Stomach (tissue), 8 donors: ENCODE measurements at regions not wholly inside any gene's neighbourhood (a gene's known extent, or its start where the extent isn't known, plus 50 kb on each side); places are given as distances from the start of the nearest gene placed in this dataset.

ENCODE experiments used
- DNase-seq, 2 donors: peaks; one replicate each; pipeline versions ENCODE4 v3.0.0 to v3.0.0-alpha.2; 2013 to 2019
- H3K27ac ChIP-seq, 5 donors: fragments of 200-600 bp in 4 of 5; sonication (generic) in 4 of 5; one replicate each; pipeline ENCODE4 v1.5.1; 2013 to 2019; ENCODE audit warnings: mild to moderate bottlenecking in 1 of 5, moderate library complexity in 1 of 5
- H3K27me3 ChIP-seq, 3 donors: fragments of 200-600 bp; sonication (generic); one replicate each; pipeline ENCODE4 v1.5.1; 2017 to 2019; ENCODE audit warnings: mixed run types in 1 of 3
- H3K36me3 ChIP-seq, 4 donors: fragments of 200-600 bp; sonication (generic); 1 replicate in 3 of 4; 2 replicates in 1 of 4; pipeline ENCODE4 v1.5.1; 2016 to 2019
- H3K4me1 ChIP-seq, 4 donors: fragments of 200-600 bp; sonication (generic); one replicate each; pipeline ENCODE4 v1.5.1; 2016 to 2019
- H3K4me3 ChIP-seq, 4 donors: fragments of 200-600 bp; sonication (generic) in 3 of 4; one replicate each; pipeline ENCODE4 v1.5.1; 2016 to 2019; ENCODE audit warnings: mild to moderate bottlenecking in 1 of 4
- H3K9me3 ChIP-seq, 4 donors: fragments of 200-600 bp; sonication (generic); one replicate each; pipeline ENCODE4 v1.5.1; 2016 to 2019
- CTCF ChIP-seq, 7 experiments: fragments of 450-650 bp in 4 of 7; fragments of 200-600 bp in 3 of 7; sonication (generic) in 3 of 7; IDR thresholded peaks; one replicate each; pipeline ENCODE4 v1.5.1; 2016 to 2019; ENCODE audit warnings: antibody characterized with exemption in 7 of 7, control low read depth in 2 of 7, mild to moderate bottlenecking in 1 of 7
- EP300 ChIP-seq: sonication (generic); formaldehyde crosslinking; IDR thresholded peaks from one replicate; pipeline ENCODE4 v1.6.1; 2017; ENCODE audit warnings: antibody characterized with exemption
- POLR2A ChIP-seq, 4 donors: fragments of 450-650 bp; IDR thresholded peaks; one replicate each; pipeline ENCODE4 v1.6.1; 2016; ENCODE audit warnings: antibody characterized with exemption in 4 of 4, control low read depth in 2 of 4, mild to moderate bottlenecking in 1 of 4, moderate library complexity in 1 of 4
- POLR2AphosphoS5 ChIP-seq, 3 donors: sonication (generic); formaldehyde crosslinking; IDR thresholded peaks; one replicate each; pipeline ENCODE4 v1.6.1; 2016; ENCODE audit warnings: antibody characterized with exemption in 3 of 3
- WGBS, 5 donors: extraction: QIAGEN DNeasy Blood & Tissue Kit in 3 of 5; methylation state at CpG; one replicate each; pipeline versions ENCODE4 v1.1.5 to v1.1.7; 2013 to 2018; 5-methylcytosine and 5-hydroxymethylcytosine counted together
- intact Hi-C: fragments of 100-400 bp; cut with DNase I; formaldehyde crosslinking; loops from one replicate; pipeline ENCODE4 v1.15.1; 2023; ENCODE audit warnings: low total_unique reads
- donor health status: healthy with polysubstance abuse.
- donor health status: Bipolar disorder and iron deficiency.
- donor health status: healthy.

- no peak for TF ChIP-seq POLR2AphosphoS5 (IDR thresholded peaks at IDR 0.05)
- no peak for TF ChIP-seq POLR2A (IDR thresholded peaks at IDR 0.05)
- no peak for TF ChIP-seq CTCF (IDR thresholded peaks at IDR 0.05)
- TF ChIP-seq EP300, result no peak
- intact Hi-C loops, result no loop called here
Measured at GRCh38 chr1:47562147-47562546, 124.3 kb downstream of the FOXD2 start.

GRCh38 chr1:47562799-47563198, 125.0 kb downstream of the FOXD2 start:
- intact Hi-C loops, result no loop called here
- Histone ChIP-seq H3K27ac (no peak overlapping the region), H3K9me3 (no peaks in the 10 kb centered on the region), H3K4me3 (no peak overlapping the region), H3K4me1 (peaks cover 6 to 28% (median 22%) of the 10 kb centered on the region in 4 donors), H3K27me3 (peaks cover 0 to 8% (median 0%) of the 10 kb centered on the region in 3 donors), H3K36me3 (no peaks in the 10 kb centered on the region)
- DNase-seq, result no peak
- no peak for TF ChIP-seq POLR2AphosphoS5 (IDR thresholded peaks at IDR 0.05)
- no peak for TF ChIP-seq CTCF (IDR thresholded peaks at IDR 0.05)
- TF ChIP-seq POLR2A (IDR thresholded peaks at IDR 0.05), result no peak
- no peak for TF ChIP-seq EP300
- WGBS, 5 donors, result 78 to 97% (median 93%) methylated on average over 1 of the region's 1 CpG

More at GRCh38 chr1:47562147-47562546, 124.3 kb downstream of the FOXD2 start:
- WGBS, 5 donors, result 81 to 100% (median 86%) methylated on average over 1 of the region's 1 CpG
- Histone ChIP-seq H3K27me3 (peaks cover 0 to 5% (median 0%) of the 10 kb centered on the region in 3 donors), H3K9me3 (no peaks in the 10 kb centered on the region), H3K4me1 (peaks cover 6 to 35% (median 22%) of the 10 kb centered on the region in 4 donors), H3K36me3 (no peaks in the 10 kb centered on the region), H3K27ac (no peak overlapping the region), H3K4me3 (no peak overlapping the region)
- DNase-seq, result no peak

GRCh38 chr1:47563201-47563600, 125.4 kb downstream of the FOXD2 start:
- H3K9me3 ChIP-seq, result no peaks in the 10 kb centered on the region
- TF ChIP-seq POLR2AphosphoS5 (IDR thresholded peaks at IDR 0.05), result no peak
- TF ChIP-seq CTCF (IDR thresholded peaks at IDR 0.05), result no peak
- TF ChIP-seq EP300, result no peak
- no peak for TF ChIP-seq POLR2A (IDR thresholded peaks at IDR 0.05)
- WGBS, 5 donors, result 73 to 83% (median 77%) methylated on average over 2 of the region's 2 CpGs
- intact Hi-C loops, result no loop called here
- peaks cover 6 to 24% (median 20%) of the 10 kb centered on the region in 4 donors for H3K4me1 ChIP-seq
- no peak for DNase-seq
- no peak overlapping the region for H3K27ac ChIP-seq
- H3K27me3 ChIP-seq, result peaks cover 0 to 12% (median 0%) of the 10 kb centered on the region in 3 donors
- no peaks in the 10 kb centered on the region for H3K36me3 ChIP-seq
- no peak overlapping the region for H3K4me3 ChIP-seq

GRCh38 chr1:47564570-47564969, 126.7 kb downstream of the FOXD2 start:
- TF ChIP-seq POLR2AphosphoS5 (IDR thresholded peaks at IDR 0.05) (no peak), EP300 (no peak), CTCF (IDR thresholded peaks at IDR 0.05) (no peak), POLR2A (IDR thresholded peaks at IDR 0.05) (no peak)
- Histone ChIP-seq H3K4me1 (peaks cover 0 to 18% (median 14%) of the 10 kb centered on the region in 4 donors), H3K4me3 (no peak overlapping the region), H3K36me3 (no peaks in the 10 kb centered on the region), H3K9me3 (no peaks in the 10 kb centered on the region), H3K27me3 (peaks cover 0 to 14% (median 0%) of the 10 kb centered on the region in 3 donors), H3K27ac (no peak overlapping the region)
- intact Hi-C loops, result no loop called here
- no peak for DNase-seq
